CD14-positive monocyte (primary cell): ENCODE measurements at regions not wholly inside any gene's neighbourhood (a gene's known extent, or its start where the extent isn't known, plus 50 kb on each side); places are given as distances from the start of the nearest gene placed in this dataset.

Source experiments
- DNase-seq, 3 donors: peaks; one replicate each; pipeline ENCODE4 v3.0.0-alpha.2; 2011 to 2022
- H2AFZ ChIP-seq: 2 replicates; pipeline ENCODE4 v1.6.0; 2012; ENCODE audit warnings: mild to moderate bottlenecking, low read depth, low read length, inconsistent platforms; ENCODE audit not compliant: insufficient read depth, poor library complexity, severe bottlenecking
- H3K27ac ChIP-seq, 2 donors: 1 replicate in 1 of 2; 2 replicates in 1 of 2; pipeline ENCODE4 v1.5.1; 2012 to 2013; ENCODE audit warnings: low read length in 2 of 2, control low read depth in 1 of 2, inconsistent platforms in 1 of 2, low read depth in 1 of 2, mild to moderate bottlenecking in 1 of 2
- H3K27me3 ChIP-seq, 2 donors: one replicate each; pipeline versions ENCODE4 v1.6.0 to v1.6.1; 2011 to 2013; ENCODE audit warnings: low read length in 2 of 2; ENCODE audit not compliant: control insufficient read depth in 2 of 2, insufficient read depth in 2 of 2
- H3K36me3 ChIP-seq, 2 donors: replicated peaks in 1 of 2; 1 replicate in 1 of 2; 2 replicates in 1 of 2; pipeline versions ENCODE4 v1.5.1 to v1.6.1; 2012 to 2013; ENCODE audit warnings: low read length in 2 of 2, control low read depth in 1 of 2, inconsistent platforms in 1 of 2, mild to moderate bottlenecking in 1 of 2; ENCODE audit not compliant: insufficient read depth in 2 of 2, control insufficient read depth in 1 of 2
- H3K4me1 ChIP-seq, 2 donors: 1 replicate in 1 of 2; 2 replicates in 1 of 2; pipeline versions ENCODE4 v1.5.1 to v1.6.1; 2012 to 2013; ENCODE audit warnings: low read length in 2 of 2, control low read depth in 1 of 2, inconsistent platforms in 1 of 2, mild to moderate bottlenecking in 1 of 2, moderate library complexity in 1 of 2; ENCODE audit not compliant: insufficient read depth in 2 of 2, control insufficient read depth in 1 of 2
- H3K4me2 ChIP-seq: replicated peaks from 2 replicates; pipeline ENCODE3; 2012; ENCODE audit warnings: low read length, moderate library complexity, mild to moderate bottlenecking; ENCODE audit not compliant: poor library complexity, severe bottlenecking; ENCODE audit errors: extremely low read depth
- H3K4me3 ChIP-seq, 3 experiments: fragments of 200-600 bp in 1 of 3; sonication (generic) in 1 of 3; replicated peaks in 1 of 3; 1 replicate in 2 of 3; 2 replicates in 1 of 3; pipeline ENCODE4 v1.5.1; 2011 to 2013; ENCODE audit warnings: low read length in 3 of 3, mild to moderate bottlenecking in 3 of 3, control low read depth in 2 of 3, low read depth in 2 of 3, inconsistent platforms in 1 of 3, moderate library complexity in 1 of 3
- H3K79me2 ChIP-seq: 2 replicates; pipeline ENCODE4 v1.6.0; 2012; ENCODE audit warnings: mild to moderate bottlenecking, control low read depth, inconsistent platforms, low read length, moderate library complexity; ENCODE audit not compliant: insufficient read depth
- H3K9ac ChIP-seq: 2 replicates; pipeline ENCODE4 v1.6.0; 2017; ENCODE audit warnings: low read length, mild to moderate bottlenecking; ENCODE audit not compliant: insufficient read depth, poor library complexity, severe bottlenecking
- H3K9me3 ChIP-seq, 2 donors: replicated peaks in 1 of 2; 1 replicate in 1 of 2; 2 replicates in 1 of 2; pipeline versions ENCODE4 v1.5.1 to v1.6.1; 2012 to 2013; ENCODE audit warnings: low read length in 2 of 2, control low read depth in 1 of 2; ENCODE audit not compliant: control insufficient read depth in 1 of 2, insufficient read depth in 1 of 2
- H4K20me1 ChIP-seq: 2 replicates; pipeline ENCODE4 v1.6.0; 2012; ENCODE audit warnings: mild to moderate bottlenecking, low read length, control low read depth, moderate library complexity; ENCODE audit not compliant: insufficient read depth
- H3K27ac Mint-ChIP-seq, 7 donors: one replicate each; pipeline ENCODE4 v1.8.0; 2020; ENCODE audit warnings: mild to moderate bottlenecking in 7 of 7, mixed read lengths in 7 of 7, moderate library complexity in 6 of 7, inconsistent platforms in 2 of 7
- H3K27me3 Mint-ChIP-seq, 3 donors: one replicate each; pipeline ENCODE4 v1.8.0; 2021 to 2022; ENCODE audit warnings: low read depth in 3 of 3, mild to moderate bottlenecking in 3 of 3, mixed read lengths in 3 of 3, moderate library complexity in 3 of 3, inconsistent platforms in 1 of 3
- H3K36me3 Mint-ChIP-seq, 2 donors: one replicate each; pipeline ENCODE4 v1.8.0; 2020; ENCODE audit warnings: mixed read lengths in 2 of 2, inconsistent platforms in 1 of 2, mild to moderate bottlenecking in 1 of 2
- H3K4me1 Mint-ChIP-seq: one replicate; pipeline ENCODE4 v1.8.0; 2020; ENCODE audit warnings: mild to moderate bottlenecking, mixed read lengths
- H3K4me3 Mint-ChIP-seq, 2 donors: one replicate each; pipeline ENCODE4 v1.8.0; 2020; ENCODE audit warnings: mild to moderate bottlenecking in 2 of 2, mixed read lengths in 2 of 2, moderate library complexity in 1 of 2
- H3K9me3 Mint-ChIP-seq, 7 donors: one replicate each; pipeline ENCODE4 v1.8.0; 2020 to 2022; ENCODE audit warnings: mixed read lengths in 7 of 7, mild to moderate bottlenecking in 6 of 7, moderate library complexity in 6 of 7, inconsistent platforms in 2 of 7
- WGBS: methylation state at CpG from one replicate; pipeline ENCODE4 v1.1.5; 2013; ENCODE audit warnings: missing lambda C conversion rate; ENCODE audit not compliant: insufficient coverage; 5-methylcytosine and 5-hydroxymethylcytosine counted together
- intact Hi-C, 2 donors: fragments of 100-400 bp; cut with micrococcal nuclease; formaldehyde crosslinking; loops; one replicate each; pipeline versions ENCODE4 v1.15.0 to v1.15.1; 2023
- TF ChIP-seq, protein P1 (sequence below): fragments of 200-600 bp; IDR thresholded peaks from one replicate; pipeline ENCODE4 v1.8.0; 2022; ENCODE audit warnings: antibody characterized with exemption, mild to moderate bottlenecking

DNA sequence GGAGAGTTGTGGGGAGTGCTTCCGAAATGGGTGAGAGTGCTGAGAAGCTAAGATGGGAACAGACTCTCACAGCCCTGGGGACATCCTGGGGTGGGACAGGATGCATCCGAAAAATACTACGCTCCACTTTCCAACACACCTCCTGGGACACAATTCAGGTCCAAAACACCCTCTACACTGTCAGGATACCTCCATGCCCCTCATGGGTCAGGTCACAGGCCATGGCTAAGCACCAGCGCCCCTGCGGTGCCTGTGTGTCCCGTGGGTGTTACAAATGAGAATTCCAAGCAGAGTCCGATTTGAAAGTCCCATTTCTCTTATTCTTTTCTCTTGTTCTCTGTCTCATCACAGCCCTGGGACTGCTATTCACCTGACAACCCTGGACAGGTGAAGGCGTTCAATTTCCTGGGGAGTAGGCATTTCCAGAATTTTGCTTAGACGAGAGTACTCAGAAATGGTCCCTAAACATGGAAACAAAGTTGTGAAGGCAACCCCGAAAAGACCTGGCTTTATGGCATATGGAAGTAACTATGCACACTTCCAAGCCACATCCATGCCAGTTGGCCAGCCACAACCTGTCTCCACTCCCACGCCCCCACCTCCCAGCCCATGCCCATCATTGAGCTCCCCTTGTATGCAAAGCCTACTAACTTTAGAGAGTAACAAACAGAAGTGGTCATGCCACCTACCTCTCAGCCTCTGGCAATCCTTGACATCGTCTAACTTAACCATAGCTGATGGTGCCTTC, 87.9 kb upstream of the ZNF507 start:
- Histone ChIP-seq H3K9ac (no peak overlapping the region), H3K27me3 (no peaks in the 10 kb centered on the region), H4K20me1 (no peaks in the 10 kb centered on the region), H3K4me2 (no peak overlapping the region), H3K27ac (no peak overlapping the region), H2AFZ (no peak overlapping the region), H3K9me3 (no peaks in the 10 kb centered on the region), H3K79me2 (no peaks in the 10 kb centered on the region), H3K36me3 (no peaks in the 10 kb centered on the region), H3K4me3 (no peak overlapping the region), H3K4me1 (peaks cover 0 to 4% of the 10 kb centered on the region in 2 donors)
- intact Hi-C loops, result no loop called here
- Mint-ChIP-seq H3K4me3 (peak overlapping the region in 1 of 2 donors; percentile 16), H3K4me1 (peaks cover 11% of the 10 kb centered on the region), H3K27me3 (peaks cover 15 to 27% (median 16%) of the 10 kb centered on the region in 3 donors), H3K27ac (no peak overlapping the region), H3K36me3 (no peaks in the 10 kb centered on the region), H3K9me3 (peaks cover 0 to 4% (median 2%) of the 10 kb centered on the region in 7 donors)
- 78% methylated on average over 8 of the region's 12 CpGs for WGBS
- no peak for DNase-seq
- TF ChIP-seq, protein P1, sequence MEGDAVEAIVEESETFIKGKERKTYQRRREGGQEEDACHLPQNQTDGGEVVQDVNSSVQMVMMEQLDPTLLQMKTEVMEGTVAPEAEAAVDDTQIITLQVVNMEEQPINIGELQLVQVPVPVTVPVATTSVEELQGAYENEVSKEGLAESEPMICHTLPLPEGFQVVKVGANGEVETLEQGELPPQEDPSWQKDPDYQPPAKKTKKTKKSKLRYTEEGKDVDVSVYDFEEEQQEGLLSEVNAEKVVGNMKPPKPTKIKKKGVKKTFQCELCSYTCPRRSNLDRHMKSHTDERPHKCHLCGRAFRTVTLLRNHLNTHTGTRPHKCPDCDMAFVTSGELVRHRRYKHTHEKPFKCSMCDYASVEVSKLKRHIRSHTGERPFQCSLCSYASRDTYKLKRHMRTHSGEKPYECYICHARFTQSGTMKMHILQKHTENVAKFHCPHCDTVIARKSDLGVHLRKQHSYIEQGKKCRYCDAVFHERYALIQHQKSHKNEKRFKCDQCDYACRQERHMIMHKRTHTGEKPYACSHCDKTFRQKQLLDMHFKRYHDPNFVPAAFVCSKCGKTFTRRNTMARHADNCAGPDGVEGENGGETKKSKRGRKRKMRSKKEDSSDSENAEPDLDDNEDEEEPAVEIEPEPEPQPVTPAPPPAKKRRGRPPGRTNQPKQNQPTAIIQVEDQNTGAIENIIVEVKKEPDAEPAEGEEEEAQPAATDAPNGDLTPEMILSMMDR, result no peak

DNA sequence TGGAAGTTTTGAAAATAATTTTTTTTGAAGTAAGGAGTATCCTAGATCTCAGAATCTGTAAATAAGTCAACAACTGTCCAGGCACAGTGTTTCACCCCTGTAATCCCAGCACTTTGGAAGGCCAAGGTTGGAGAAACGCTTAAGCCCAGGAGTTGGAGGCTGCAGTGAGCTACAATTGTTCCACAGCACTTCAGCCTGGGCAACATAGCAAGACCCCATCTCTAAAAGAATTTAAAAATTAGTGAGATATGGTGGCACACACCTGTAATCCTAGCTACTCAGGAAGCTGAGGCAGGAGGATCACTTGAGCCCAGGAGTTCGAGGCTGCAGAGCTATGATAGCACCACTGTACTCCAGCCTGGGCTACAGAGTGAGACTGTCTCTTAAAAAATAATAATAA, 87.2 kb upstream of the ZNF507 start:
- H3K27me3 Mint-ChIP-seq, result peaks cover 15 to 28% (median 16%) of the 10 kb centered on the region in 3 donors
- Histone ChIP-seq H3K27ac (no peak overlapping the region), H3K79me2 (no peaks in the 10 kb centered on the region), H3K4me2 (no peak overlapping the region), H3K27me3 (no peaks in the 10 kb centered on the region), H3K4me1 (peaks cover 0 to 4% of the 10 kb centered on the region in 2 donors), H2AFZ (no peak overlapping the region), H3K9me3 (no peaks in the 10 kb centered on the region), H3K9ac (no peak overlapping the region), H4K20me1 (no peaks in the 10 kb centered on the region), H3K4me3 (no peak overlapping the region), H3K36me3 (no peaks in the 10 kb centered on the region)
- H3K27ac Mint-ChIP-seq, result no peak overlapping the region
- no peak for DNase-seq
- WGBS, result no CpG with 5 or more reads among the region's 2 CpGs
- H3K4me3 Mint-ChIP-seq, result no peak overlapping the region
- no peaks in the 10 kb centered on the region for H3K36me3 Mint-ChIP-seq
- TF ChIP-seq, protein P1, result no peak
- H3K4me1 Mint-ChIP-seq, result peaks cover 11% of the 10 kb centered on the region
- H3K9me3 Mint-ChIP-seq, result peaks cover 0 to 4% (median 2%) of the 10 kb centered on the region in 7 donors
- intact Hi-C loops, result no loop called here
